IPS-15b (cell line): ENCODE measurements at regions not wholly inside any gene's neighbourhood (a gene's known extent, or its start where the extent isn't known, plus 50 kb on each side); places are given as distances from the start of the nearest gene placed in this dataset.

ENCODE experiments used
- H3K27me3 ChIP-seq: one replicate; pipeline ENCODE4 v1.6.1; 2013; ENCODE audit warnings: low read length; ENCODE audit not compliant: control insufficient read depth, insufficient read depth
- H3K36me3 ChIP-seq: one replicate; pipeline ENCODE4 v1.6.1; 2013; ENCODE audit warnings: low read length; ENCODE audit not compliant: control insufficient read depth, insufficient read depth
- H3K4me1 ChIP-seq: one replicate; pipeline ENCODE4 v1.6.1; 2013; ENCODE audit warnings: mild to moderate bottlenecking, low read length; ENCODE audit not compliant: control insufficient read depth, insufficient read depth
- H3K4me3 ChIP-seq: one replicate; pipeline ENCODE4 v1.5.1; 2013; ENCODE audit warnings: low read depth, low read length
- H3K9ac ChIP-seq: one replicate; pipeline ENCODE4 v1.6.1; 2013; ENCODE audit warnings: low read depth, mild to moderate bottlenecking, low read length
- H3K9me3 ChIP-seq: one replicate; pipeline ENCODE4 v1.6.1; 2013; ENCODE audit warnings: mild to moderate bottlenecking, low read length; ENCODE audit not compliant: control insufficient read depth, insufficient read depth

GRCh38 chr22:48843640-48844039 lies 984.0 kb downstream of the BRD1 start:
- Histone ChIP-seq H3K9ac (no peak overlapping the region), H3K4me1 (no peaks in the 10 kb centered on the region), H3K27me3 (no peaks in the 10 kb centered on the region), H3K36me3 (no peaks in the 10 kb centered on the region), H3K4me3 (no peak overlapping the region), H3K9me3 (no peaks in the 10 kb centered on the region)

DNA sequence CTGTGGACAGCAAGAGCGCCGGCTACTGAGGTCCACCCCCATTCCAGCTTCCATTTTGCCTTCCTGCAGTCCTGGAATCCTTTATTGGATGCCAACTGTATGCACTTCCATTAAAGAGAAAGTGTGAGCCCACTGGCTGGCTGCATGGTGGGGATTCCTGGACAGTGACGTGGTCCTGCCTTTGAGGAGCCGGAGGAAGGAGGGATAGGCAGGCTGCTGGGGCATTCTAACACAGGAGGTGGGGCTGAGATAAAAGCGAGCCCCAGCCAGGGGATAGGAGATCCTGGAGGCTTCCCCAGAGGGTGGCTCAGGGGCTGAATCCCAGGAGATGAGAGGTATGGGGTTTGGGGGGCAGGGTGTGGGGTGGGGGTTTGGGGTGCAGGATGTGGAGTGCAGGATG lies 984.7 kb downstream of the BRD1 start:
- H3K27me3 ChIP-seq = no peaks in the 10 kb centered on the region
- H3K9me3 ChIP-seq = no peaks in the 10 kb centered on the region
- no peak overlapping the region for H3K4me3 ChIP-seq
- H3K36me3 ChIP-seq = no peaks in the 10 kb centered on the region
- H3K9ac ChIP-seq = no peak overlapping the region
- no peaks in the 10 kb centered on the region for H3K4me1 ChIP-seq

- H3K27me3 ChIP-seq = no peaks in the 10 kb centered on the region
- no peaks in the 10 kb centered on the region for H3K4me1 ChIP-seq
- H3K36me3 ChIP-seq = no peaks in the 10 kb centered on the region
- H3K4me3 ChIP-seq = no peak overlapping the region
- H3K9ac ChIP-seq = no peak overlapping the region
- no peaks in the 10 kb centered on the region for H3K9me3 ChIP-seq
These were observed 985.1 kb downstream of the BRD1 start for GRCh38 chr22:48842583-48842945.

- H3K9ac ChIP-seq = no peak overlapping the region
- no peak overlapping the region for H3K4me3 ChIP-seq
- H3K27me3 ChIP-seq = no peaks in the 10 kb centered on the region
- H3K9me3 ChIP-seq = no peaks in the 10 kb centered on the region
- H3K36me3 ChIP-seq = no peaks in the 10 kb centered on the region
- no peaks in the 10 kb centered on the region for H3K4me1 ChIP-seq
These were observed 985.6 kb downstream of the BRD1 start for GRCh38 chr22:48841881-48842582.

DNA sequence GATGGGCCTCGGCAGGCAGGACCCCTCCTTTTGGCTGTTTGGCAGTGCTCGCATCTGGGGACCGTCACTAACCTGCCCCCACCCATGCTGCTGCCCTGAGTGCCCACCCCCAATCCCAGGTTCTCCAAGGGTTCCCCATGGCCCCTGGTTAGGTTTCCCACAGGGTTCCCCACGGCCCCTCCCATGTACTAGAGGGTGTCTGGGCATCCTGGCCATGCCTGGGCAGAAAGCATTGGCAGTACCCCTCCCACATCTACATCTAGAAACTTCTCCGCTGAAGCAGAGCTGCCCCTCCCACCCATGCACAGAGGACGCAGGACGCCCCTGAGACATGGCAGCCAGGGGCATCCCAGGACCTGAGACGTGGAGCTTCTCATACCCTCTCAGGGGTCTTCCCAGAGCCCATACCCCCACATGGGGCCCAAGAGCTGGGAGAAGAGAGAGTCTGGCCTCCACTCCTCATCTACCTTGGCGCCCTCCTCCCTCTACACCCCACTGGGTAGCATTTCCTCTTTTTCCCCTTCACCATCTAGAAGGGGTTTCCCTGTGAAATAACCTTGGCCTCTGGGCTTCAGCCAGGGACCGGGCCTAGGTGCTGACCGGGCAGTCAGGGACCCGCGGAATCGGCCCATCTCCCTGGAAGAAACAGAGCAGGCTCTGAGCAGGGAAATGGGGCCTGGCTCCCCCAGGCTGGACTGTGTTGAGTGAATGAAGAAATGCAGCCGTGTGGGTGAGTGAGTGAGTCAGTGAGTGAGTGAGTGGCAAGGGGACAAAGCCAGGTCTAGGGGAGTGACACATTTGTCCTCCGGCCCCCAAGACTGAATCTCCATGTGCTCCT lies 987.3 kb downstream of the BRD1 start:
- H3K4me3 ChIP-seq = no peak overlapping the region
- H3K27me3 ChIP-seq = no peaks in the 10 kb centered on the region
- no peaks in the 10 kb centered on the region for H3K36me3 ChIP-seq
- H3K9ac ChIP-seq = no peak overlapping the region
- no peaks in the 10 kb centered on the region for H3K9me3 ChIP-seq
- H3K4me1 ChIP-seq = no peaks in the 10 kb centered on the region

- H3K9me3 ChIP-seq = no peaks in the 10 kb centered on the region
- H3K36me3 ChIP-seq = no peaks in the 10 kb centered on the region
- H3K27me3 ChIP-seq = no peaks in the 10 kb centered on the region
- H3K4me1 ChIP-seq = no peaks in the 10 kb centered on the region
- no peak overlapping the region for H3K9ac ChIP-seq
- no peak overlapping the region for H3K4me3 ChIP-seq
These were observed 988.6 kb downstream of the BRD1 start for GRCh38 chr22:48838846-48839730.

- Histone ChIP-seq H3K4me1 (no peaks in the 10 kb centered on the region), H3K36me3 (no peaks in the 10 kb centered on the region), H3K9ac (no peak overlapping the region), H3K9me3 (no peaks in the 10 kb centered on the region), H3K27me3 (no peaks in the 10 kb centered on the region), H3K4me3 (no peak overlapping the region)
These were observed 989.3 kb downstream of the BRD1 start for GRCh38 chr22:48838376-48838775.

DNA sequence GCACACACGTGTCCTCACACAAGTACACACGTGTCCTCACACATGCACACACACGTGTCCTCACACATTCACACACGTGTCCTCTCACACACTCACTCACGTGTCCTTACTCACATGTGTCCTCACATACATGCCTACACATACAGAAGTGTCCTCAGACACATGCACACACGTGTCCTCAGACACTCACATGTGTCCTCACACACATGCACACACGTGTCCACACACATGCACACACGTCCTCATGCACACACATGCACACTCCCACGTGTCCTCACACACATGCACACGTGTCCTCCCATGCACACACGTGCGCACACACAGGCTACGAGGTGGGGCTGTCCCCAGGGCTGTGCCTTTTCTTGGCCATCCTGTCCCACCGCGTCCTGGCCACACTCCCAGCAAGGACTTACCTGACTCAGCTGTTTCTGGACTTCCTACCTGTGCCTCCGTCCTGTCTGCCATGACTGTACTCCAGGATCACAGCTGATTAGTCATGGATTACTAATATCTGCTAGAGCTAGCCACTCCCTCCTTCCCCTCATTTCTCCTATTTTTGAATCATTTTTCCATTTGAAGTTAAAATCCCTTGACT lies 990.2 kb downstream of the BRD1 start:
- Histone ChIP-seq H3K9me3 (no peaks in the 10 kb centered on the region), H3K27me3 (no peaks in the 10 kb centered on the region), H3K4me3 (no peak overlapping the region), H3K9ac (no peak overlapping the region), H3K4me1 (no peaks in the 10 kb centered on the region), H3K36me3 (no peaks in the 10 kb centered on the region)

DNA sequence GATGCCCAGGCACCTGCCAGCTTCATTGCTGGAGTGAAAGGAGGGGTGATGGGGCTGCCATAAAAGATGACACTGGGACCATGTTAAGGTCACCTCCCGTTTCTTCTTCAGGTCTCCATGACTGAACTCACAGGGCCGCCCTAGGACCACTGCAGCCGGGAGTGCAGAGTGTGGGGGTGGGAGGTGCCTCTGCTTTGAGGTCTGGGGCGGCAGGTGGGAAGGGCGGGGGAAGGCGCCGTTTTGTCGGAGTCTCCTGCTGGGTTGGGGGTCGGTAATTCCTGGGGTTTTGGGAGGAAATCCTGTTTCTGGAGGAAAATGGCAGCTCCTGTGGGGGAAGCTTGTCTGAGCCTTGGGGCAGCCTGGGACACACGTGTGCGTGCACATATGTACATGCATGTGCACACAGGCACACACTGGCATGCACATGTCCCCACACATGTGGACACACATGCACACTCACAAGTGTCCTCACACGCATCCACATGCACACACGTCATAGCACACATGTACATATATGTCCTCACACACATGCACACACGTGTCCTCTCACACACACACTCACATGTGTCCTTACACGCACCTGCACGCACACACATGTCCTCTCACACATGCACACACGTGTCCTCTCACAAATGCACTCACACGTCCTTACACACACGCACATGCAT lies 990.9 kb downstream of the BRD1 start:
- Histone ChIP-seq H3K4me3 (no peak overlapping the region), H3K27me3 (no peaks in the 10 kb centered on the region), H3K9ac (no peak overlapping the region), H3K36me3 (no peaks in the 10 kb centered on the region), H3K9me3 (no peaks in the 10 kb centered on the region), H3K4me1 (no peaks in the 10 kb centered on the region)

DNA sequence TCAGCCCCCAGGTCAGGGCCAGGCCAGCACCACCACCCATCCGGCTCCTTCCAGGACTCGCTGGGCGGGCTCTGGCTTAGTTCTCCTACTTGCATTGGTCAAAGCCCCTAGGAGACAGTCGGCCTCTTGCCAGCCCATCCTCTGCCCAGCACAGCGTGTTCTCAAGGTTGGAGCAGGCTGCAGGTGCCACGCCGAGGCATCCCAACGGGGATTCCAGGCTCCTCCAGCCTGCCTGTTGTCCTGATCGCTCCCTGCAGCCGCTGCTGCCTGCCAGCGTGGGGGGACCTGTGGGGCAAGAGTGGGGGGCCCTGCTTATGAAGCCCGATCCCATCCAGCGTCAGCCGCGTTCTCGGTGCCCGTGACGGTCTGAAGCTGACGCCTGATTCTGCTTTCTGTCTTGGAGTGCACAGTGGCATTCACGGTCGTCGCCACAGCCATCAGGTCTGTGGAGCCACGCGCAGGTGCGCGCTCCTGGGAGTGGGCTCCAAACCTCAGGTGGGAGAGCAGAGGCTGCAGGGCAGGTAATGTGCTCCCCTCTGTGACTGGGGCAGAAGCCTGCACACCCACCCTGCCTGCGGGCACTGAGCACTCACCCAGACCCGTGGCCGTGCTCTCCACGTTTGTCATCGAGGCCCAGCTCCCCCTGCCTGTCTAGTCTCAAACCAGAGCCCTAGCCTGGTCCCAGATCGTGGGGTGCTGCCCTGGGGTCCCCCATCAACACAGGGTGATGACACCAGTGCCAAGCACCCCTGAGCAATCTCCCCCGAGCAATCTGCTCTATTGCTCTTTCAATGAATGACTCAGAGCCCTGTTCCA lies 991.6 kb downstream of the BRD1 start:
- no peaks in the 10 kb centered on the region for H3K4me1 ChIP-seq
- H3K27me3 ChIP-seq = no peaks in the 10 kb centered on the region

More for the DNA sequence above, 991.6 kb downstream of the BRD1 start:
- Histone ChIP-seq H3K36me3 (no peaks in the 10 kb centered on the region), H3K9me3 (no peaks in the 10 kb centered on the region), H3K4me3 (no peak overlapping the region), H3K9ac (no peak overlapping the region)
